ENCODE measurements at regions not wholly inside any gene's neighbourhood (a gene's known extent, or its start where the extent isn't known, plus 50 kb on each side); places are given as distances from the start of the nearest gene placed in this dataset.
"Not testable (repeated sequence)": the region's sequence is repeated elsewhere in the genome, so short reads cannot be mapped to it uniquely, and the experiment has no call there.

GRCh38 chr2:39918886-39919285 lies 139.8 kb upstream of the THUMPD2 start:
- DNase-seq (no peak), ATAC-seq (ENCODE audit: low read depth) (no peak)
- H3K4me2 ChIP-seq (ENCODE audit: low read depth, low read length): no peak overlapping the region
- CTCF ChIA-PET: no interaction called here
- peaks cover 3% of the 10 kb centered on the region; the same call in 1 of the 2 replicates for H3K9me1 ChIP-seq (ENCODE audit: insufficient read depth, low read length)
- no peak overlapping the region; the same call in 1 of the 2 replicates for H2BK120ac ChIP-seq (ENCODE audit: low read depth, low read length)
- H4K91ac ChIP-seq (ENCODE audit: insufficient read depth, low read depth, low read length): no peak overlapping the region
- H3K9ac ChIP-seq (ENCODE audit: low read depth, low read length): no peak overlapping the region
- POLR2A ChIA-PET (ENCODE audit: unreplicated experiment): no interaction called here
- H3K27me3 ChIP-seq (ENCODE audit: control insufficient read depth, insufficient read depth, low read length): no peaks in the 10 kb centered on the region
- no peak overlapping the region for H3K18ac ChIP-seq (ENCODE audit: low read depth, low read length)
- no peak overlapping the region for H3K4ac ChIP-seq (ENCODE audit: low read depth, low read length)
- dilution Hi-C loops (cut with HindIII; ENCODE audit: low sequenced_read_pairs, unreplicated experiment): no loop called here
- intact Hi-C loops (cut with micrococcal nuclease): loop anchor here (10.0 kb wide), 2 partner anchors 296 to 1486 kb away; no protein-coding TSS in a partner anchor
- H2AFZ ChIP-seq (replicated peaks; ENCODE audit: low read length, poor library complexity): no peak overlapping the region
- peaks cover 12% of the 10 kb centered on the region for H3K4me1 ChIP-seq (ENCODE audit: control insufficient read depth, insufficient read depth, low read length)
- H3K36me3 ChIP-seq (ENCODE audit: control insufficient read depth, insufficient read depth, low read length): no peaks in the 10 kb centered on the region
- no peak overlapping the region for H2AK9ac ChIP-seq (replicated peaks; ENCODE audit: low read depth, low read length, poor library complexity)
- no peak overlapping the region for H3K23ac ChIP-seq (ENCODE audit: low read depth, low read length)
- peak overlapping the region; percentile 62 for H2BK5ac ChIP-seq (ENCODE audit: low read depth, low read length, poor library complexity, severe bottlenecking)
- in situ Hi-C loops (cut with MboI; ENCODE audit: low sequenced_read_pairs): loop anchor here (5.0 to 25.0 kb wide), 2 partner anchors 843 to 1793 kb away; no protein-coding TSS in a partner anchor
- H3K79me1 ChIP-seq (ENCODE audit: low read depth in 1 of 2, low read length in 2 of 2): no peaks in the 10 kb centered on the region
- H4K20me1 ChIP-seq (ENCODE audit: insufficient read depth, low read length): no peaks in the 10 kb centered on the region
- no peak overlapping the region for H3K4me3 ChIP-seq (ENCODE audit: insufficient read depth, low read depth, low read length)
- H3K27ac ChIP-seq (ENCODE audit: insufficient read depth, low read length): no peak overlapping the region
- H4K5ac ChIP-seq (ENCODE audit: low read depth, low read length): no peak overlapping the region; the same call in 1 of the 2 replicates
- no peaks in the 10 kb centered on the region for H3K9me3 ChIP-seq (ENCODE audit: control insufficient read depth, insufficient read depth, low read length)
- no peak overlapping the region for H2AK5ac ChIP-seq (ENCODE audit: low read depth, low read length)
- H3K14ac ChIP-seq (replicated peaks; ENCODE audit: low read depth, low read length): no peak overlapping the region
- TF ChIP-seq CEBPB (IDR thresholded peaks at IDR 0.05; ENCODE audit: low read depth, low read length) (no peak), RCOR1 (IDR thresholded peaks at IDR 0.05; ENCODE audit: insufficient replicate concordance, low read length) (no peak), MAZ (IDR thresholded peaks at IDR 0.05; ENCODE audit: borderline replicate concordance, low read depth, low read length) (no peak)
- TF ChIP-seq, protein P1, sequence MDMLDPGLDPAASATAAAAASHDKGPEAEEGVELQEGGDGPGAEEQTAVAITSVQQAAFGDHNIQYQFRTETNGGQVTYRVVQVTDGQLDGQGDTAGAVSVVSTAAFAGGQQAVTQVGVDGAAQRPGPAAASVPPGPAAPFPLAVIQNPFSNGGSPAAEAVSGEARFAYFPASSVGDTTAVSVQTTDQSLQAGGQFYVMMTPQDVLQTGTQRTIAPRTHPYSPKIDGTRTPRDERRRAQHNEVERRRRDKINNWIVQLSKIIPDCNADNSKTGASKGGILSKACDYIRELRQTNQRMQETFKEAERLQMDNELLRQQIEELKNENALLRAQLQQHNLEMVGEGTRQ (IDR thresholded peaks at IDR 0.05; ENCODE audit: low read depth, low read length): no peak
- no peak overlapping the region for H3K56ac ChIP-seq (ENCODE audit: extremely low read depth, insufficient read depth, low read length)
- no peak overlapping the region for H2BK20ac ChIP-seq (ENCODE audit: low read depth, low read length)
- no peak overlapping the region for H2BK15ac ChIP-seq (ENCODE audit: low read depth, low read length)
- no peak overlapping the region for H4K8ac ChIP-seq (ENCODE audit: low read depth in 2 of 2, low read length in 2 of 2)
- no TSS peak for BruUV-seq (replicated peaks)

DNA sequence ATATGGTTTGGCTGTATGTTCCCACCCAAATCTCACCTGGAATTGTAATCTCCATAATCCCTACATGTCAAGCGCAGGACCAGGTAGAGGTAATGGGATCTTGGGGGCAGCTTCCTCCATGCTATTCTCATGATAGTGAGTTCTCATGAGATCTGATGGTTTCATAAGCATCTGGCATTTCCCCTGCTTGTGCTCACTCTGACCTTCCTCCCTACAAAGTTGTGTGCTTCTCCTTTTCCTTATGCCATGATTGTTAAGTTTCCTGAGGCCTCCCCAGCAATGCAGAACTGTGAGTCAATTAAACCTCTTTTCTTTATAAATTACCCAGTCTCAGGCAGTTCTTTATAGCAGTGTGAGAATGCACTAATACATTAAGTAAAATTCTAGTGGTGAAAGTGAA lies 138.3 kb upstream of the THUMPD2 start:
- H2AK5ac ChIP-seq (ENCODE audit: low read depth, low read length): peak overlapping the region; percentile 3; the same call in 1 of the 2 replicates
- H3K9ac ChIP-seq (ENCODE audit: low read depth, low read length); H3K27ac ChIP-seq (ENCODE audit: insufficient read depth, low read length); H3K56ac ChIP-seq (ENCODE audit: extremely low read depth, insufficient read depth, low read length); CTCF ChIA-PET; H3K36me3 ChIP-seq (ENCODE audit: control insufficient read depth, insufficient read depth, low read length); BruUV-seq (replicated peaks); H3K79me1 ChIP-seq (ENCODE audit: low read depth in 1 of 2, low read length in 2 of 2); H3K9me3 ChIP-seq (ENCODE audit: control insufficient read depth, insufficient read depth, low read length); H4K20me1 ChIP-seq (ENCODE audit: insufficient read depth, low read length); DNase-seq; H2AK9ac ChIP-seq (replicated peaks; ENCODE audit: low read depth, low read length, poor library complexity); dilution Hi-C loops (cut with HindIII; ENCODE audit: low sequenced_read_pairs, unreplicated experiment); H3K4me3 ChIP-seq (ENCODE audit: insufficient read depth, low read depth, low read length); H3K27me3 ChIP-seq (ENCODE audit: control insufficient read depth, insufficient read depth, low read length); H2AFZ ChIP-seq (replicated peaks; ENCODE audit: low read length, poor library complexity); POLR2A ChIA-PET (ENCODE audit: unreplicated experiment); H3K9me1 ChIP-seq (ENCODE audit: insufficient read depth, low read length): not testable (repeated sequence)
- intact Hi-C loops (cut with micrococcal nuclease): loop anchor here (10.0 kb wide), 2 partner anchors 297 to 1487 kb away; no protein-coding TSS in a partner anchor
- in situ Hi-C loops (cut with MboI; ENCODE audit: low sequenced_read_pairs): loop anchor here (5.0 to 25.0 kb wide), 2 partner anchors 845 to 1795 kb away; no protein-coding TSS in a partner anchor
- peaks cover 12% of the 10 kb centered on the region for H3K4me1 ChIP-seq (ENCODE audit: control insufficient read depth, insufficient read depth, low read length)
- H2BK20ac ChIP-seq (ENCODE audit: low read depth, low read length): peak overlapping the region; percentile 72
- peak overlapping the region; percentile 38; the same call in 1 of the 2 replicates for H3K18ac ChIP-seq (ENCODE audit: low read depth, low read length)
- ATAC-seq (ENCODE audit: low read depth): peak; percentile 7
- peak overlapping the region; percentile 80 for H3K23ac ChIP-seq (ENCODE audit: low read depth, low read length)
- H3K4ac ChIP-seq (ENCODE audit: low read depth, low read length): peak overlapping the region; percentile 71
- H2BK120ac ChIP-seq (ENCODE audit: low read depth, low read length): peak overlapping the region; percentile 88
- peak overlapping the region; percentile 63; the same call in 1 of the 2 replicates for H3K4me2 ChIP-seq (ENCODE audit: low read depth, low read length)
- peak overlapping the region; percentile 81; the same call in 1 of the 2 replicates for H4K5ac ChIP-seq (ENCODE audit: low read depth, low read length)
- WGBS, 2 experiments (ENCODE audit: extremely low coverage in 2 of 2, insufficient read length in 1 of 2): no CpG with 5 or more reads among the region's 1 CpG
- H2BK5ac ChIP-seq (ENCODE audit: low read depth, low read length, poor library complexity, severe bottlenecking): peak overlapping the region; percentile 80
- H4K8ac ChIP-seq (ENCODE audit: low read depth in 2 of 2, low read length in 2 of 2): peak overlapping the region; percentile 38 to 59; a peak in 3 of 4 replicates
- H4K91ac ChIP-seq (ENCODE audit: insufficient read depth, low read depth, low read length): peak overlapping the region; percentile 78
- peak overlapping the region; percentile 75; the same call in 2 of the 3 replicates for H2BK15ac ChIP-seq (ENCODE audit: low read depth, low read length)
- H3K14ac ChIP-seq (replicated peaks; ENCODE audit: low read depth, low read length): peak overlapping the region; percentile 43
